K562 (cell line): ENCODE measurements at regions not wholly inside any gene's neighbourhood (a gene's known extent, or its start where the extent isn't known, plus 50 kb on each side); places are given as distances from the start of the nearest gene placed in this dataset.

Source experiments
- ATAC-seq: fragments of 200-7000 bp; cut with Tn5 transposase; 3 replicates; pipeline ENCODE4 v1.9.1; 2020; ENCODE audit warnings: moderate library complexity
- BruUV-seq: library from RNA; stranded (reverse); fragments of 400-500 nt; replicated peaks from 2 replicates; lab custom pipeline; 2021; lab: Mats Ljungman, UMichigan
- CTCF ChIA-PET: fragments of 300-600 bp; formaldehyde crosslinking; extraction: SDS; loops from one replicate; lab custom pipeline; 2021; ENCODE audit warnings: low intra/inter-chr PET ratio; lab: Yijun Ruan, JAX
- POLR2A ChIA-PET: fragments of 300-600, 350-650 bp; sonication (Branson Sonifier 250); formaldehyde crosslinking; extraction: SDS; loops from one replicate; lab custom pipeline; 2021; ENCODE audit warnings: antibody characterized with exemption, inconsistent platforms; lab: Yijun Ruan, JAX
- DNase-seq, 4 experiments: peaks; one replicate each; pipeline versions ENCODE4 v3.0.0 to v3.0.0-alpha.2; 2011 to 2018; ENCODE audit warnings: low spot score in 3 of 4, mixed read lengths in 3 of 4; ENCODE audit errors: extremely low read depth in 1 of 4
- FAIRE-seq: peaks from 2 replicates; lab custom pipeline; 2011; peaks lifted over from hg19 to GRCh38; lab: Jason Lieb, UNC
- H2AFZ ChIP-seq: 2 replicates; pipeline ENCODE4 v1.6.0; 2011; ENCODE audit warnings: low read depth, low read length, control low read depth, inconsistent platforms
- H3K27ac ChIP-seq: fragments of 200-600 bp; 3 replicates; pipeline ENCODE4 v1.8.0; 2011; ENCODE audit warnings: low read depth, mild to moderate bottlenecking, control low read depth, inconsistent platforms, low read length, moderate library complexity, mixed read lengths; ENCODE audit errors: extremely low read depth
- H3K27me3 ChIP-seq, 2 experiments: fragments of 300-600 bp in 1 of 2; 2 replicates in 1 of 2; 3 replicates in 1 of 2; pipeline versions ENCODE4 v1.6.0 to v1.8.0; 2011; ENCODE audit warnings: inconsistent platforms in 2 of 2, low read length in 2 of 2, mild to moderate bottlenecking in 1 of 2, mixed read lengths in 1 of 2, moderate library complexity in 1 of 2; ENCODE audit not compliant: control insufficient read depth in 2 of 2, insufficient read depth in 2 of 2
- H3K36me3 ChIP-seq: fragments of 300-600 bp; 3 replicates; pipeline ENCODE4 v1.8.0; 2011; ENCODE audit warnings: mild to moderate bottlenecking, low read length, inconsistent platforms; ENCODE audit not compliant: control insufficient read depth, insufficient read depth
- H3K4me1 ChIP-seq, 2 experiments: fragments of 200-600 bp in 1 of 2; replicated peaks in 1 of 2; 2 replicates in 1 of 2; 3 replicates in 1 of 2; pipeline versions ENCODE4 v1.5.1 to v1.8.0; 2011; ENCODE audit warnings: inconsistent platforms in 2 of 2, low read length in 2 of 2, mild to moderate bottlenecking in 1 of 2, mixed read lengths in 1 of 2, moderate library complexity in 1 of 2; ENCODE audit not compliant: control insufficient read depth in 2 of 2, insufficient read depth in 2 of 2
- H3K4me2 ChIP-seq: 2 replicates; pipeline ENCODE4 v1.6.1; 2011; ENCODE audit warnings: low read length, control low read depth, inconsistent platforms, mixed read lengths; ENCODE audit not compliant: insufficient read depth
- H3K4me3 ChIP-seq: fragments of 200-600 bp; sonication (generic), shearing (Covaris generic); 2 replicates; pipeline ENCODE4 v1.5.1; 2016; ENCODE audit warnings: control low read depth, inconsistent platforms
- H3K79me2 ChIP-seq: fragments of 200-600 bp; 3 replicates; pipeline ENCODE4 v1.8.0; 2011; ENCODE audit warnings: low read length, inconsistent platforms; ENCODE audit not compliant: control insufficient read depth, insufficient read depth
- H3K9ac ChIP-seq, 2 experiments: 2 replicates each; pipeline versions ENCODE4 v1.6.0 to v1.6.1; 2011; ENCODE audit warnings: low read depth in 2 of 2, low read length in 2 of 2, control low read depth in 1 of 2, inconsistent platforms in 1 of 2, mild to moderate bottlenecking in 1 of 2, mixed read lengths in 1 of 2; ENCODE audit not compliant: insufficient read depth in 1 of 2
- H3K9me1 ChIP-seq: one replicate; pipeline ENCODE4 v1.6.0; 2011; ENCODE audit warnings: inconsistent platforms, mild to moderate bottlenecking, low read length, moderate library complexity; ENCODE audit not compliant: control insufficient read depth, insufficient read depth
- H3K9me3 ChIP-seq: replicated peaks from 2 replicates; pipeline ENCODE4 v1.5.1; 2011; ENCODE audit warnings: low read depth, low read length, inconsistent platforms; ENCODE audit not compliant: control insufficient read depth, insufficient read depth
- H4K20me1 ChIP-seq: replicated peaks from 2 replicates; pipeline ENCODE4 v1.6.1; 2011; ENCODE audit warnings: low read length, inconsistent platforms, mixed read lengths; ENCODE audit not compliant: control insufficient read depth, insufficient read depth
- ASH1L ChIP-seq: fragments of 450-650 bp; IDR thresholded peaks from 2 replicates; pipeline ENCODE4 v1.6.1; 2018; ENCODE audit warnings: borderline replicate concordance, mild to moderate bottlenecking, low read depth; ENCODE audit not compliant: partially characterized antibody
- E2F1 ChIP-seq: sonication (generic); formaldehyde crosslinking; IDR thresholded peaks from 2 replicates; pipeline ENCODE4 v1.8.1; 2023; ENCODE audit warnings: mild to moderate bottlenecking, missing genetic modification reagents, moderate library complexity
- ELF2 ChIP-seq: fragments of 250-450 bp; sonication (Bioruptor Pico); IDR thresholded peaks from 2 replicates; pipeline ENCODE4 v1.5.0; 2021; ENCODE audit warnings: mild to moderate bottlenecking
- ELK3 ChIP-seq: fragments of 450-650 bp; formaldehyde crosslinking; IDR thresholded peaks from 2 replicates; pipeline ENCODE4 v1.4.0; 2020; ENCODE audit warnings: mild to moderate bottlenecking
- FOXJ2 ChIP-seq: fragments of 200-800 bp; sonication (Bioruptor generic); IDR thresholded peaks from 2 replicates; pipeline ENCODE4 v1.6.1; 2016; ENCODE audit warnings: missing genetic modification characterization, missing compliant biosample characterization
- GTF2A2 ChIP-seq: IDR thresholded peaks from 2 replicates; pipeline ENCODE4 v1.6.1; 2016; ENCODE audit warnings: mild to moderate bottlenecking, missing genetic modification characterization, missing compliant biosample characterization
- GTF2F1 ChIP-seq: IDR thresholded peaks from 2 replicates; pipeline ENCODE4 v1.6.1; 2011; ENCODE audit warnings: low read depth, low read length, improper control_type of control experiment
- HNRNPH1 ChIP-seq: fragments of 200-400 bp; formaldehyde crosslinking; optimal IDR thresholded peaks from 2 replicates; pipeline ENCODE3; 2017; ENCODE audit warnings: low read depth, mild to moderate bottlenecking, low read length, moderate library complexity
- MITF ChIP-seq: IDR thresholded peaks from 2 replicates; pipeline ENCODE4 v1.6.1; 2014; ENCODE audit warnings: antibody characterized with exemption
- MXI1 ChIP-seq: IDR thresholded peaks from 2 replicates; pipeline ENCODE4 v1.6.1; 2011; ENCODE audit warnings: low read depth, mild to moderate bottlenecking, improper control_type of control experiment, low read length
- NKRF ChIP-seq: fragments of 450-650 bp; IDR thresholded peaks from 2 replicates; pipeline ENCODE4 v1.6.1; 2016; ENCODE audit warnings: borderline replicate concordance
- NR2C1 ChIP-seq, 2 experiments: fragments of 450-650 bp; IDR thresholded peaks; 2 replicates each; pipeline ENCODE4 v1.6.1; 2017; ENCODE audit warnings: mild to moderate bottlenecking in 2 of 2, antibody characterized with exemption in 1 of 2, inconsistent platforms in 1 of 2, missing compliant biosample characterization in 1 of 2, missing genetic modification characterization in 1 of 2
- POLR2AphosphoS5 ChIP-seq: IDR thresholded peaks from 2 replicates; pipeline ENCODE4 v1.6.1; 2011; ENCODE audit warnings: mild to moderate bottlenecking, low read depth, low read length, moderate library complexity; ENCODE audit not compliant: control insufficient read depth, insufficient read depth
- PTRF ChIP-seq: fragments of 450-650 bp; IDR thresholded peaks from 2 replicates; pipeline ENCODE4 v1.6.1; 2016; ENCODE audit warnings: mild to moderate bottlenecking, missing genetic modification characterization, missing compliant biosample characterization
- SRSF3 ChIP-seq: fragments of 200-400 bp; formaldehyde crosslinking; IDR thresholded peaks from 2 replicates; pipeline ENCODE4 v1.6.1; 2016; ENCODE audit warnings: mild to moderate bottlenecking, low read length, moderate library complexity; ENCODE audit not compliant: insufficient read depth
- STAG1 ChIP-seq: sonication (generic); formaldehyde crosslinking; IDR thresholded peaks from 2 replicates; pipeline ENCODE4 v1.5.0; 2020; ENCODE audit warnings: missing genetic modification reagents, borderline replicate concordance
- ZNF134 ChIP-seq: fragments of 250-450 bp; sonication (Bioruptor Pico); conservative IDR thresholded peaks from 2 replicates; pipeline ENCODE4 v1.4.0; 2020
- ZNF668 ChIP-seq: fragments of 250-450 bp; sonication (Bioruptor Pico); IDR thresholded peaks from 2 replicates; pipeline ENCODE4 v1.8.0; 2022; ENCODE audit warnings: mild to moderate bottlenecking, inconsistent platforms
- WGBS: fragments of 100-300 bp; shearing (Covaris generic); methylation state at CpG from one replicate; pipeline ENCODE4 v1.1.6; 2016; ENCODE audit warnings: low coverage, mixed read lengths; ENCODE audit not compliant: insufficient coverage; ENCODE audit errors: missing lambda C conversion rate; 5-methylcytosine and 5-hydroxymethylcytosine counted together
- in situ Hi-C: fragments of 300-500 bp; cut with MboI; formaldehyde crosslinking; loops from 4 replicates; pipeline ENCODE4 v1.15.0; 2018; ENCODE audit warnings: inconsistent platforms, mixed read lengths
- intact Hi-C: fragments of 100-400 bp; cut with micrococcal nuclease; formaldehyde crosslinking; loops from 2 replicates; pipeline ENCODE4 v1.14.2; 2022

GRCh38 chr9:104280178-104280560 lies 186.1 kb downstream of the SMC2 start:
- ATAC-seq (no peak), FAIRE-seq (no peak), DNase-seq (no peak)
- Histone ChIP-seq H3K9me1 (no peaks in the 10 kb centered on the region), H3K4me1 (no peaks in the 10 kb centered on the region), H3K27ac (no peak overlapping the region), H3K4me2 (no peak overlapping the region), H3K36me3 (no peaks in the 10 kb centered on the region), H3K4me3 (no peak overlapping the region), H4K20me1 (no peaks in the 10 kb centered on the region), H3K9me3 (no peaks in the 10 kb centered on the region), H2AFZ (no peak overlapping the region), H3K27me3 (no peaks in the 10 kb centered on the region)
- POLR2A ChIA-PET = no interaction called here
- in situ Hi-C loops = no loop called here
- BruUV-seq = no TSS peak
- intact Hi-C loops = no loop called here
- CTCF ChIA-PET = no interaction called here
- TF ChIP-seq ASH1L (no peak), ZNF134 (CRISPR knock-in tag) (no peak), FOXJ2 (tag) (no peak), GTF2A2 (tag) (no peak), MXI1 (no peak), NR2C1 (IDR thresholded peaks at IDR 0.05) (no peak), NR2C1 (tag; IDR thresholded peaks at IDR 0.05) (no peak), POLR2AphosphoS5 (no peak), NKRF (no peak), SRSF3 (no peak), MITF (no peak), HNRNPH1 (no peak), E2F1 (CRISPR knock-in tag) (no peak), ELF2 (no peak), ELK3 (CRISPR knock-in tag) (no peak), STAG1 (CRISPR knock-in tag) (no peak), ZNF668 (CRISPR knock-in tag) (no peak), PTRF (tag) (no peak), GTF2F1 (no peak)
- TF ChIP-seq, all 486 proteins: peak for 0
- WGBS = 0% methylated on average over 3 of the region's 3 CpGs
- Histone ChIP-seq H3K79me2 (no peaks in the 10 kb centered on the region), H3K9ac (no peak overlapping the region)
